Fibroblast of villous mesenchyme (primary cell): ENCODE measurements at regions not wholly inside any gene's neighbourhood (a gene's known extent, or its start where the extent isn't known, plus 50 kb on each side); places are given as distances from the start of the nearest gene placed in this dataset.
"Not testable (repeated sequence)": the region's sequence is repeated elsewhere in the genome, so short reads cannot be mapped to it uniquely, and the experiment has no call there.

Experiments
- DNase-seq: peaks from one replicate; pipeline ENCODE4 v3.0.0-alpha.2; 2010; ENCODE audit warnings: low read depth
- H3K4me3 ChIP-seq: 2 replicates; pipeline ENCODE4 v1.5.1; 2011; ENCODE audit warnings: low read depth, mild to moderate bottlenecking, low read length
- TF ChIP-seq, protein P1 (sequence below): IDR thresholded peaks from 2 replicates; pipeline ENCODE4 v1.5.1; 2012; ENCODE audit warnings: low read depth, mild to moderate bottlenecking, low read length; ENCODE audit not compliant: insufficient read depth

DNA sequence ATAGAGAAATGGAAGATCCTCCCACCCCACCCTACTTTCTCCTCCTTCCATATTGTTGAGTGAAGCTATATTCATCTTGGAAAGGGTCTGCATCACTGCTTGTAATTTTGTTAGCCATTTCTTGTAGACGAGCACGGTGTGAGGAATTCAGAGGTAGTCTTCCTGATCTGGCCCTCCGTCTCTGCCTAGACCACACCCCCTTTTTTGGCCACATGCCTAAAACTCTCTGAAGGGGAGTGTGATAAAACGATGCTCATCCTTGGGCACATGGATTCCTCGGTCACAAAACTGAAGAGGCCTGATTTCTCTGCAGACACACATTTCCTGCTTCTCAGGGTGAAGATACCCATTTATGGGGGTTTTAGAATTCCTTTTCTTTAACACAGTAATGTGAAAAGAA, 182.8 kb downstream of the LARP7 start:
- no peak for DNase-seq
- TF ChIP-seq, protein P1, sequence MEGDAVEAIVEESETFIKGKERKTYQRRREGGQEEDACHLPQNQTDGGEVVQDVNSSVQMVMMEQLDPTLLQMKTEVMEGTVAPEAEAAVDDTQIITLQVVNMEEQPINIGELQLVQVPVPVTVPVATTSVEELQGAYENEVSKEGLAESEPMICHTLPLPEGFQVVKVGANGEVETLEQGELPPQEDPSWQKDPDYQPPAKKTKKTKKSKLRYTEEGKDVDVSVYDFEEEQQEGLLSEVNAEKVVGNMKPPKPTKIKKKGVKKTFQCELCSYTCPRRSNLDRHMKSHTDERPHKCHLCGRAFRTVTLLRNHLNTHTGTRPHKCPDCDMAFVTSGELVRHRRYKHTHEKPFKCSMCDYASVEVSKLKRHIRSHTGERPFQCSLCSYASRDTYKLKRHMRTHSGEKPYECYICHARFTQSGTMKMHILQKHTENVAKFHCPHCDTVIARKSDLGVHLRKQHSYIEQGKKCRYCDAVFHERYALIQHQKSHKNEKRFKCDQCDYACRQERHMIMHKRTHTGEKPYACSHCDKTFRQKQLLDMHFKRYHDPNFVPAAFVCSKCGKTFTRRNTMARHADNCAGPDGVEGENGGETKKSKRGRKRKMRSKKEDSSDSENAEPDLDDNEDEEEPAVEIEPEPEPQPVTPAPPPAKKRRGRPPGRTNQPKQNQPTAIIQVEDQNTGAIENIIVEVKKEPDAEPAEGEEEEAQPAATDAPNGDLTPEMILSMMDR, result no peak
- H3K4me3 ChIP-seq, result no peak overlapping the region

DNA sequence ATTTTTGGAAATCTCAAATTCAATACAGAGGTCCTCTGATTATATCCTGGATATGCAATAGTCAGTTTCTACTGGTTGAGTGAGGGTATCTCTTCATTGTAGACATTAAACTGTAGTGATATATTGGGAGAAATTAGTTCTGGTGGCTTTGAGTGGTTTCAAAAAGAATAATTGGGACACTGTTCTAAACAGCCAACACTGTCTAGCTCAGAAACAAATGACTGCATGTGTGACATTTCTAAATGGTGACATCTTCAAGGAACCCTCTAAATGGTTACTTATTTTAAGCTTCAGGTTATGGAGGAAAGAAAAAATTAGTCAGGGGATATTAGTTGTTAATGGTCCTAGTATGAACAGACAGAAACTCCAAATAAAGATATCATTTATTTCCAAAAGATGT, 186.2 kb downstream of the LARP7 start:
- no peak for DNase-seq
- TF ChIP-seq, protein P1, result no peak
- H3K4me3 ChIP-seq, result no peak overlapping the region

DNA sequence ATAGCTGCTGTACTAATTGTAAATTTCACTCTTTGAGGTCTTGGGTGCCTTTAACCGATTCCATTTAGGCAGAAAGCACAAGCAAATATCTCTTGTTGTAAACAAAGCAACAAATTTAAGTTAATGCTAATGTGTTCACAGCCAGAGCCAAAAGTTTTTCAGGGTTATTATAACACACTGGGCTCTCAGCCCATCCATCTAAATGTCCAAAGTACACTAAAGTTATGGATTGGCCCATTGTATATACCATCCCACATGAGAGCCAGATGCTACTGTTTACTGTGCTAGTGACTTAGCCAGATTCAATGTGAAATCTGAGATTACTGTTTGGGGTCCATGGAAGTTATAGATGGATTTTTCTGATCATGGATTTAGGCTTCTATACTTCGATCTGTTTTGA, 186.7 kb downstream of the LARP7 start:
- DNase-seq, result no peak
- no peak overlapping the region for H3K4me3 ChIP-seq

DNA sequence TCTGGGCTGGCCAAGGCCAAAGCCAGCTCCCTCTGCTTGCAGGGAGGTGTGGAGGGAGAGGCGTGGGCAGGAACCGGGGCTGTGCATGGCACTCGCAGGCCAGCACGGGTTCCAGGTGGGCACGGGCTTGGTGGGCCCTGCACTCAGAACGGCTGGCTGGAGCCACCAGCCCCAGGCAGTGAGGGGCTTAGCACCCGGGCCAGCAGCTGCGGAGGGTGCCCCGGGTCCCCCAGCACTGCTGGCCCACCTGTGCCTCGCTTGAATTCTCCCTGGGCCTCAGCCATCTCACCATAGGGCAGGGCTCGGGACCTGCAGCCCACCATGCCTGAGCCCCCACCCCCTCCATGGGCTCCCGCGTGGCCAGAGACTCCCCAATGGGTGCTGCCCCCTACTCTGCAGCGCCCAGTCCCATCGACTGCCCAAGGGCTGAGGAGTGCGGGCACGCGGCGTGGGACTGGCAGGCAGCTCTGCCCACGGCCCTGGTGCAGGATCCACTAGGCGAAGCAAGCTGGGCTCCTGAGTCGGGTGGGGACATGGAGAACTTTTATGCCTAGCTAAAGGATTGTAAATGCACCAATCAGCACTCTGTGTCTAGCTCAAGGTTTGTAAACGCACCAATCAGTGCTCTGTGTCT, 193.9 kb downstream of the LARP7 start:
- no peak overlapping the region for H3K4me3 ChIP-seq
- TF ChIP-seq, protein P1, result no peak
- DNase-seq, result no peak

More for the DNA sequence above, 186.7 kb downstream of the LARP7 start:
- TF ChIP-seq, protein P1, result no peak

DNA sequence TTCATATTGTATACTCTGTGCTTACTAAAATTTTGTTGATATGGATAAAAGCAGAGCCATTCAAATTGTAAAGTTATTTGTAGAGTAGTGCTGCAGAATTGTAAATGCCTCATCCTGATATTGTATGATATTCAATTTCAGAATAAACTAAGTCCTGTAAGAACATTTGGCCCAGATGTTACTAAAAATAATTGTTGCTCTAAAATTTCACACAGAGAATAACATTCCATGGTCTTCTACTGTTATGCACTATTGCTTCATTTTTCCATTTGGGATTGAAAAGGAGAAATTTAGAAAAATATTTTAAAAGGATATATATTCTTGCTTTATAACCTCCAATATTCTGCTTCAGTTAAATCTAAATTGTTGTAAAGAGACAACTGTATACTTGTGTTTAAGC, 195.6 kb downstream of the LARP7 start:
- no peak for DNase-seq
- H3K4me3 ChIP-seq, result no peak overlapping the region
- TF ChIP-seq, protein P1, result no peak

DNA sequence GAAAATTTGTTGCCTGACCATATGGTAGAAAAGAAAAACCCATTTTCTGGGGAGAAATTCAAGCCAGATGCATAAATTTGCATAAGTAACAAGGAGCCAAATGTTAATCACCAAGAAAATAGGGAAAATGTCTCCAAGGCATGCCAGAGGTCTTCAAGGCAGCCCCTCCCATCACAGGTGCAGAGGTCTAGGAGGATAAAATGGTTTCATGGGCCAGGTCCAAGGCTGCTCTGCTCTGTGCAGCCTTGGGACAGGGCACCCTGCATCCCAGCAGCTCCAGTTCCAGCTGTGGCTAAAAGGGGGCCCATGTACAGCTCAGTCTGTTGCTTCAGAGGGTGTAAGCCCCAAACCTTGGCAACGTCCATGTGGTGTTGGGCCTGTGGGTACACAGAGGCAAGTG, 200.0 kb downstream of the LARP7 start:
- DNase-seq, result no peak

DNA sequence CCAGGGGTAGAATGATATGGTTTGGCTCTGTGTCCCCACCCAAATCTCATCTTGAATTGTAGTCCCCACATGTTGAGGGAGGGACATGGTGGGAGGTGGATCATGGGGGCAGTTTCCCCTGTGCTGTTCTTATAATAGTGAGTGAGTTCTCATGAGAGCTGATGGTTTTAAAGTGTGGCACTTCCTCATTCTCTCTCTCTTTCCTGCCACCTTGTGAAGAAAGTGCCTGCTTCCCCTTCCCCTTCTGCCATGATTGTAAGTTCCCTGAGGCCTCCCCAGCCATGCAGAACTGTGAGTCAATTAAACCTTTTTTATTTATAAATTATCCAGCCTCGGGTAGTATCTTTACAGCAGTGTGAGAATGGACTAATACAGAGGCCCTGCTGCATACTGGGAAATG, 201.1 kb downstream of the LARP7 start:
- not testable (repeated sequence) for DNase-seq, H3K4me3 ChIP-seq

More for the DNA sequence above, 200.0 kb downstream of the LARP7 start:
- no peak overlapping the region for H3K4me3 ChIP-seq
- TF ChIP-seq, protein P1, result no peak
